ENCODE measurements at regions not wholly inside any gene's neighbourhood (a gene's known extent, or its start where the extent isn't known, plus 50 kb on each side); places are given as distances from the start of the nearest gene placed in this dataset.

DNA sequence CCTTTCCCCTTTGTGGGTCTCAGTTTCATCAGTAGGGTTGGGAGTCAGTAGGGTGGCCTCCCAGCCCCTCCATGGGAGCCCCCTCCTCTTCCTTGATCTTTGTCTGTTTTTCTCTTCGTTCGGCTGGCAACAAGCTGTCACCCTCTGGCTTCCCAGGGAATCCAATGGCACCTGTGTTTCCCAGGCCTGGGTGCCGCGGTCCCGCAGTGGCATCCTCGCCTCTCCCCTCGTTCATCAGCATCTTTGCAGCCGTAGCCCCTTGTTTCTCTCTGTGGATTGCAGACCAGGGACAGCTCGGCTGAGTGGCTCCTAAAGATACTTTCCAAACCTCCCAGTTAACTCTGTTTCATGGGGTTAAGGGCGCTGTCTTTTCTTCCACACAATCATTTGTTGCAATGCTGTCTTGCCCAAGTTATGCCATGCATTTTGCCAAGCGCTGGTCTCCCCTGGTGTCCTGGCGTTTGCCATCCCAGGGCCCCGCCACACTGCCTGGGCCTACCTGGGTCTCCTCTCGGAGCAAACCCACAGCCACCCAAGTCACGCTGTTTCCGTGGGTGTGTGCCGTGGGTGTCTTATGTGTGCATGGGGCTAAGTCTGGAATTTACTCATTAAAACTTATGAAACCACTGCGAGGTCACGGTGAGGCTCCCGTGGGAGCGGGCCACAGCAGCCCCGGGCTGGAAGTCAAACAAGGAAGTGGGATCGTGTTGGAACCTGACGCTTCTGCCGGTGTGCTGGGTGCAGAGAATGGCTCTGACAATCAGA is 189.4 kb upstream of the SHH start:
- Histone ChIP-seq H3K4me3 (no peak overlapping the region), H4K20me1 (replicated peaks; ENCODE audit: insufficient read depth) (no peaks in the 10 kb centered on the region), H3K79me2 (replicated peaks; ENCODE audit: insufficient read depth) (no peaks in the 10 kb centered on the region), H3K36me3 (ENCODE audit: insufficient read depth) (no peaks in the 10 kb centered on the region), H3K9me2 (ENCODE audit: insufficient read depth) (no peaks in the 10 kb centered on the region), H2AFZ (no peak overlapping the region), H3F3A (replicated peaks; ENCODE audit: low read depth) (no peaks in the 10 kb centered on the region), H3K4me2 (no peak overlapping the region), H3K4me1 (ENCODE audit: insufficient read depth) (no peaks in the 10 kb centered on the region), H3K27ac (ENCODE audit: low read depth) (no peak overlapping the region), H3K27me3 (ENCODE audit: insufficient read depth) (no peaks in the 10 kb centered on the region)
- peaks cover 6% of the 10 kb centered on the region for H3K27me3 Mint-ChIP-seq (ENCODE audit: insufficient read depth, low read depth, poor library complexity)
- no peak for TF ChIP-seq NANOG (IDR thresholded peaks at IDR 0.05; ENCODE audit: borderline replicate concordance)
- TF ChIP-seq EZH2 (IDR thresholded peaks at IDR 0.05; ENCODE audit: low read depth, unreplicated experiment): no peak
- TF ChIP-seq ZNF462 (CRISPR knock-in tag; IDR thresholded peaks at IDR 0.05): no peak
- no peak for TF ChIP-seq ZNF331 (CRISPR knock-in tag; IDR thresholded peaks at IDR 0.05; ENCODE audit: low read depth)
- TF ChIP-seq, protein P1, sequence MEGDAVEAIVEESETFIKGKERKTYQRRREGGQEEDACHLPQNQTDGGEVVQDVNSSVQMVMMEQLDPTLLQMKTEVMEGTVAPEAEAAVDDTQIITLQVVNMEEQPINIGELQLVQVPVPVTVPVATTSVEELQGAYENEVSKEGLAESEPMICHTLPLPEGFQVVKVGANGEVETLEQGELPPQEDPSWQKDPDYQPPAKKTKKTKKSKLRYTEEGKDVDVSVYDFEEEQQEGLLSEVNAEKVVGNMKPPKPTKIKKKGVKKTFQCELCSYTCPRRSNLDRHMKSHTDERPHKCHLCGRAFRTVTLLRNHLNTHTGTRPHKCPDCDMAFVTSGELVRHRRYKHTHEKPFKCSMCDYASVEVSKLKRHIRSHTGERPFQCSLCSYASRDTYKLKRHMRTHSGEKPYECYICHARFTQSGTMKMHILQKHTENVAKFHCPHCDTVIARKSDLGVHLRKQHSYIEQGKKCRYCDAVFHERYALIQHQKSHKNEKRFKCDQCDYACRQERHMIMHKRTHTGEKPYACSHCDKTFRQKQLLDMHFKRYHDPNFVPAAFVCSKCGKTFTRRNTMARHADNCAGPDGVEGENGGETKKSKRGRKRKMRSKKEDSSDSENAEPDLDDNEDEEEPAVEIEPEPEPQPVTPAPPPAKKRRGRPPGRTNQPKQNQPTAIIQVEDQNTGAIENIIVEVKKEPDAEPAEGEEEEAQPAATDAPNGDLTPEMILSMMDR (conservative IDR thresholded peaks at IDR 0.05; ENCODE audit: low read depth in 2 of 2): no peak
- no peak for TF ChIP-seq EZH2phosphoT487 (IDR thresholded peaks at IDR 0.05; ENCODE audit: unreplicated experiment)
- no peak for TF ChIP-seq JUNB (IDR thresholded peaks at IDR 0.05; ENCODE audit: unreplicated experiment)
- no peak for TF ChIP-seq ZNF114 (CRISPR knock-in tag; IDR thresholded peaks at IDR 0.05)
- no peak for TF ChIP-seq CREB1 (CRISPR knock-in tag; IDR thresholded peaks at IDR 0.05; ENCODE audit: low read depth)
- TF ChIP-seq, protein P2, sequence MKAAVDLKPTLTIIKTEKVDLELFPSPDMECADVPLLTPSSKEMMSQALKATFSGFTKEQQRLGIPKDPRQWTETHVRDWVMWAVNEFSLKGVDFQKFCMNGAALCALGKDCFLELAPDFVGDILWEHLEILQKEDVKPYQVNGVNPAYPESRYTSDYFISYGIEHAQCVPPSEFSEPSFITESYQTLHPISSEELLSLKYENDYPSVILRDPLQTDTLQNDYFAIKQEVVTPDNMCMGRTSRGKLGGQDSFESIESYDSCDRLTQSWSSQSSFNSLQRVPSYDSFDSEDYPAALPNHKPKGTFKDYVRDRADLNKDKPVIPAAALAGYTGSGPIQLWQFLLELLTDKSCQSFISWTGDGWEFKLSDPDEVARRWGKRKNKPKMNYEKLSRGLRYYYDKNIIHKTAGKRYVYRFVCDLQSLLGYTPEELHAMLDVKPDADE (IDR thresholded peaks at IDR 0.05): no peak
- TF ChIP-seq, protein P3, sequence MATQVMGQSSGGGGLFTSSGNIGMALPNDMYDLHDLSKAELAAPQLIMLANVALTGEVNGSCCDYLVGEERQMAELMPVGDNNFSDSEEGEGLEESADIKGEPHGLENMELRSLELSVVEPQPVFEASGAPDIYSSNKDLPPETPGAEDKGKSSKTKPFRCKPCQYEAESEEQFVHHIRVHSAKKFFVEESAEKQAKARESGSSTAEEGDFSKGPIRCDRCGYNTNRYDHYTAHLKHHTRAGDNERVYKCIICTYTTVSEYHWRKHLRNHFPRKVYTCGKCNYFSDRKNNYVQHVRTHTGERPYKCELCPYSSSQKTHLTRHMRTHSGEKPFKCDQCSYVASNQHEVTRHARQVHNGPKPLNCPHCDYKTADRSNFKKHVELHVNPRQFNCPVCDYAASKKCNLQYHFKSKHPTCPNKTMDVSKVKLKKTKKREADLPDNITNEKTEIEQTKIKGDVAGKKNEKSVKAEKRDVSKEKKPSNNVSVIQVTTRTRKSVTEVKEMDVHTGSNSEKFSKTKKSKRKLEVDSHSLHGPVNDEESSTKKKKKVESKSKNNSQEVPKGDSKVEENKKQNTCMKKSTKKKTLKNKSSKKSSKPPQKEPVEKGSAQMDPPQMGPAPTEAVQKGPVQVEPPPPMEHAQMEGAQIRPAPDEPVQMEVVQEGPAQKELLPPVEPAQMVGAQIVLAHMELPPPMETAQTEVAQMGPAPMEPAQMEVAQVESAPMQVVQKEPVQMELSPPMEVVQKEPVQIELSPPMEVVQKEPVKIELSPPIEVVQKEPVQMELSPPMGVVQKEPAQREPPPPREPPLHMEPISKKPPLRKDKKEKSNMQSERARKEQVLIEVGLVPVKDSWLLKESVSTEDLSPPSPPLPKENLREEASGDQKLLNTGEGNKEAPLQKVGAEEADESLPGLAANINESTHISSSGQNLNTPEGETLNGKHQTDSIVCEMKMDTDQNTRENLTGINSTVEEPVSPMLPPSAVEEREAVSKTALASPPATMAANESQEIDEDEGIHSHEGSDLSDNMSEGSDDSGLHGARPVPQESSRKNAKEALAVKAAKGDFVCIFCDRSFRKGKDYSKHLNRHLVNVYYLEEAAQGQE (IDR thresholded peaks at IDR 0.05; ENCODE audit: unreplicated experiment): no peak
- no peak for TF ChIP-seq STAT1 (IDR thresholded peaks at IDR 0.05; ENCODE audit: unreplicated experiment)
- TF ChIP-seq POLR2AphosphoS5 (IDR thresholded peaks at IDR 0.05; ENCODE audit: low read depth): no peak
- DNase-seq (ENCODE audit: low spot score) (no peak), ATAC-seq (no peak)
- no peak overlapping the region for H3K4me3 Mint-ChIP-seq
- no peaks in the 10 kb centered on the region for H3K36me3 Mint-ChIP-seq (ENCODE audit: low read depth)
- no peaks in the 10 kb centered on the region for H3K4me1 Mint-ChIP-seq
- no peaks in the 10 kb centered on the region; the same call in 2 of the 3 replicates for H3K9me3 Mint-ChIP-seq
- no peak overlapping the region for H3K27ac Mint-ChIP-seq

Data from GM23338 (cell line).